PC-9 (cell line): ENCODE measurements at regions not wholly inside any gene's neighbourhood (a gene's known extent, or its start where the extent isn't known, plus 50 kb on each side); places are given as distances from the start of the nearest gene placed in this dataset.

Source experiments
- EZH2 ChIP-seq: fragments of 200-600 bp; sonication (generic); IDR thresholded peaks from 2 replicates; pipeline ENCODE4 v1.8.0; 2017; ENCODE audit warnings: antibody characterized with exemption, low read depth
- TF ChIP-seq, protein P1 (sequence below): fragments of 200-600 bp; sonication (generic); conservative IDR thresholded peaks from 2 replicates; pipeline ENCODE4 v1.6.1; 2017; ENCODE audit warnings: mixed run types, antibody characterized with exemption, mild to moderate bottlenecking, moderate library complexity

- TF ChIP-seq EZH2 = no peak
- TF ChIP-seq, protein P1, sequence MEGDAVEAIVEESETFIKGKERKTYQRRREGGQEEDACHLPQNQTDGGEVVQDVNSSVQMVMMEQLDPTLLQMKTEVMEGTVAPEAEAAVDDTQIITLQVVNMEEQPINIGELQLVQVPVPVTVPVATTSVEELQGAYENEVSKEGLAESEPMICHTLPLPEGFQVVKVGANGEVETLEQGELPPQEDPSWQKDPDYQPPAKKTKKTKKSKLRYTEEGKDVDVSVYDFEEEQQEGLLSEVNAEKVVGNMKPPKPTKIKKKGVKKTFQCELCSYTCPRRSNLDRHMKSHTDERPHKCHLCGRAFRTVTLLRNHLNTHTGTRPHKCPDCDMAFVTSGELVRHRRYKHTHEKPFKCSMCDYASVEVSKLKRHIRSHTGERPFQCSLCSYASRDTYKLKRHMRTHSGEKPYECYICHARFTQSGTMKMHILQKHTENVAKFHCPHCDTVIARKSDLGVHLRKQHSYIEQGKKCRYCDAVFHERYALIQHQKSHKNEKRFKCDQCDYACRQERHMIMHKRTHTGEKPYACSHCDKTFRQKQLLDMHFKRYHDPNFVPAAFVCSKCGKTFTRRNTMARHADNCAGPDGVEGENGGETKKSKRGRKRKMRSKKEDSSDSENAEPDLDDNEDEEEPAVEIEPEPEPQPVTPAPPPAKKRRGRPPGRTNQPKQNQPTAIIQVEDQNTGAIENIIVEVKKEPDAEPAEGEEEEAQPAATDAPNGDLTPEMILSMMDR = no peak
Observed at GRCh38 chr12:111084605-111085004, 164.2 kb upstream of the MYL2 start.
